ENCODE measurements at regions not wholly inside any gene's neighbourhood (a gene's known extent, or its start where the extent isn't known, plus 50 kb on each side); places are given as distances from the start of the nearest gene placed in this dataset.

DNA sequence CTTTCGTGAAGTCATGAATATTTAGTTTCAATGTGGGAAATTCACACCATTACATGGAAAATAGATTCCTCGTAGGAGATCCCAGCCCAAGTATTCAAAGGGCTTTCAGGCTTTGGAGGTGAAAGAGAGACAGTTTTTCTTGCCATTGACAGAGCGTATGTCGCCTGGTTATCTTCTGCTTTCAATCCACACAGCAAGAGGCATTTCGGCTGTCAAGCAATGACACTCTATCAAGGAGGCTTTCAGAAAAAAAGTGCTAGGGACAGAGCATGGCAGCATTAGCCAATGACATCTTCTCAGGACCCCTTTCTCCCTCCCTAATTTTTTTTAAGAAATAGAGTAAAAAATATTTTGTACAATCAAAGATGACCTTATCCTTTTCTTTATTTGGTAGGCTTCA is 492.8 kb downstream of the TMEM182 start:
- Histone ChIP-seq H3K27ac (ENCODE audit: low read depth, low read length) (no peak overlapping the region), H3K23ac (ENCODE audit: insufficient read length) (no peak overlapping the region), H3K4me3 (ENCODE audit: extremely low read depth in 1 of 4, insufficient read depth in 2 of 4, low read depth in 3 of 4, low read length in 4 of 4) (no peak overlapping the region), H3K14ac (ENCODE audit: insufficient read length) (no peak overlapping the region), H4K8ac (ENCODE audit: extremely low read depth, insufficient read depth, low read length) (no peak overlapping the region), H3K4me2 (ENCODE audit: insufficient read depth in 1 of 2, low read depth in 2 of 2, low read length in 2 of 2) (no peak overlapping the region), H2BK120ac (replicated peaks; ENCODE audit: low read depth, low read length) (no peak overlapping the region), H3K4ac (replicated peaks; ENCODE audit: insufficient read length, low read depth, low read length) (no peak overlapping the region), H3K23me2 (ENCODE audit: low read depth, low read length) (no peaks in the 10 kb centered on the region), H3K36me3 (ENCODE audit: control insufficient read depth in 2 of 4, insufficient read depth in 4 of 4, low read length in 3 of 4) (no peaks in the 10 kb centered on the region), H3K9ac (replicated peaks in 1 of 4; ENCODE audit: extremely low read depth in 1 of 4, low read depth in 3 of 4, low read length in 3 of 4) (no peak overlapping the region), H3K18ac (ENCODE audit: extremely low read depth, low read length) (no peak overlapping the region), H3K79me1 (ENCODE audit: low read depth, low read length) (no peaks in the 10 kb centered on the region), H4K20me1 (replicated peaks in 1 of 2; ENCODE audit: control insufficient read depth in 1 of 2, insufficient read depth in 2 of 2, low read length in 2 of 2) (no peaks in the 10 kb centered on the region), H2AK5ac (ENCODE audit: low read depth, low read length) (no peak overlapping the region), H2BK15ac (ENCODE audit: low read length) (no peak overlapping the region), H3K27me3 (replicated peaks in 1 of 4; ENCODE audit: control insufficient read depth in 3 of 4, extremely low read depth in 1 of 4, insufficient read depth in 3 of 4, low read length in 3 of 4) (no peaks in the 10 kb centered on the region), H3K9me3 (ENCODE audit: insufficient read depth in 2 of 2, low read depth in 1 of 2, low read length in 1 of 2) (peaks cover 0 to under 1% of the 10 kb centered on the region in 2 experiments; a peak in 1 of 4 replicates), H2BK20ac (ENCODE audit: low read length) (no peak overlapping the region), H3K79me2 (ENCODE audit: control insufficient read depth in 1 of 2, insufficient read depth in 2 of 2, low read length in 2 of 2) (no peaks in the 10 kb centered on the region), H2BK5ac (ENCODE audit: low read depth, low read length) (no peak overlapping the region), H2BK12ac (ENCODE audit: low read depth, low read length) (no peak overlapping the region), H3K56ac (replicated peaks; ENCODE audit: insufficient read length, low read depth, low read length) (no peak overlapping the region), H3K4me1 (replicated peaks in 1 of 4; ENCODE audit: control insufficient read depth in 3 of 4, insufficient read depth in 4 of 4, low read length in 3 of 4) (peaks cover 0 to 3% (median 2%) of the 10 kb centered on the region in 4 experiments; a peak in 2 of 7 replicates), H4K5ac (ENCODE audit: insufficient read length, low read depth, low read length) (no peak overlapping the region), H4K91ac (replicated peaks; ENCODE audit: insufficient read length, low read length) (no peak overlapping the region), H2AFZ (ENCODE audit: low read length) (no peak overlapping the region)
- POLR2A ChIA-PET (ENCODE audit: partially characterized antibody): interaction anchor here (0.7 kb wide), 1 partner anchor 1001 kb away, joined by 3 read pairs; no protein-coding TSS in a partner anchor
- CTCF ChIA-PET (ENCODE audit: partially characterized antibody): no interaction called here
- DNase-seq (ENCODE audit: low read depth in 1 of 2, low spot score in 2 of 2): no peak
- WGBS, 2 experiments (ENCODE audit: extremely low coverage in 1 of 2, insufficient coverage in 1 of 2, insufficient read length in 1 of 2, insufficient replicate concordance in 2 of 2, low coverage in 1 of 2, low lambda C conversion rate in 2 of 2, missing lambda C conversion rate in 1 of 2): 92% methylated on average over 5 of the region's 5 CpGs; no CpG with 5 or more reads in 1 of the 2 experiments
- no peak for FAIRE-seq
- TF ChIP-seq, protein P1, sequence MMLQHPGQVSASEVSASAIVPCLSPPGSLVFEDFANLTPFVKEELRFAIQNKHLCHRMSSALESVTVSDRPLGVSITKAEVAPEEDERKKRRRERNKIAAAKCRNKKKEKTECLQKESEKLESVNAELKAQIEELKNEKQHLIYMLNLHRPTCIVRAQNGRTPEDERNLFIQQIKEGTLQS (IDR thresholded peaks at IDR 0.05; ENCODE audit: insufficient read depth, low read depth, low read length): no peak
- no peak for TF ChIP-seq NANOG (IDR thresholded peaks at IDR 0.05; ENCODE audit: insufficient read depth, low read depth, low read length, poor library complexity, severe bottlenecking)
- no peak for TF ChIP-seq SP2 (IDR thresholded peaks at IDR 0.05; ENCODE audit: low read length)
- no peak for TF ChIP-seq ASH2L (IDR thresholded peaks at IDR 0.05; ENCODE audit: low read length)
- no peak for TF ChIP-seq SIN3A (conservative IDR thresholded peaks at IDR 0.05 in 1 of 2, IDR thresholded peaks at IDR 0.05 in 1 of 2; ENCODE audit: low read depth in 1 of 2, low read length in 2 of 2)
- no peak for TF ChIP-seq CEBPB (IDR thresholded peaks at IDR 0.05; ENCODE audit: low read depth, low read length)
- TF ChIP-seq, protein P2, sequence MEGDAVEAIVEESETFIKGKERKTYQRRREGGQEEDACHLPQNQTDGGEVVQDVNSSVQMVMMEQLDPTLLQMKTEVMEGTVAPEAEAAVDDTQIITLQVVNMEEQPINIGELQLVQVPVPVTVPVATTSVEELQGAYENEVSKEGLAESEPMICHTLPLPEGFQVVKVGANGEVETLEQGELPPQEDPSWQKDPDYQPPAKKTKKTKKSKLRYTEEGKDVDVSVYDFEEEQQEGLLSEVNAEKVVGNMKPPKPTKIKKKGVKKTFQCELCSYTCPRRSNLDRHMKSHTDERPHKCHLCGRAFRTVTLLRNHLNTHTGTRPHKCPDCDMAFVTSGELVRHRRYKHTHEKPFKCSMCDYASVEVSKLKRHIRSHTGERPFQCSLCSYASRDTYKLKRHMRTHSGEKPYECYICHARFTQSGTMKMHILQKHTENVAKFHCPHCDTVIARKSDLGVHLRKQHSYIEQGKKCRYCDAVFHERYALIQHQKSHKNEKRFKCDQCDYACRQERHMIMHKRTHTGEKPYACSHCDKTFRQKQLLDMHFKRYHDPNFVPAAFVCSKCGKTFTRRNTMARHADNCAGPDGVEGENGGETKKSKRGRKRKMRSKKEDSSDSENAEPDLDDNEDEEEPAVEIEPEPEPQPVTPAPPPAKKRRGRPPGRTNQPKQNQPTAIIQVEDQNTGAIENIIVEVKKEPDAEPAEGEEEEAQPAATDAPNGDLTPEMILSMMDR (IDR thresholded peaks at IDR 0.05; ENCODE audit: control extremely low read depth in 1 of 3, insufficient read depth in 1 of 3, low read depth in 1 of 3, low read length in 3 of 3): no peak
- TF ChIP-seq SRF (IDR thresholded peaks at IDR 0.05; ENCODE audit: low read depth, low read length): no peak
- TF ChIP-seq TEAD4 (IDR thresholded peaks at IDR 0.05; ENCODE audit: low read depth, low read length): no peak
- TF ChIP-seq POU5F1 (IDR thresholded peaks at IDR 0.05; ENCODE audit: low read depth, low read length): no peak
- no peak for TF ChIP-seq RNF2 (IDR thresholded peaks at IDR 0.05; ENCODE audit: borderline replicate concordance, low read depth, low read length, missing control alignments, poor library complexity, severe bottlenecking)
